ENCODE measurements at regions not wholly inside any gene's neighbourhood (a gene's known extent, or its start where the extent isn't known, plus 50 kb on each side); places are given as distances from the start of the nearest gene placed in this dataset.

- no peak for ATAC-seq (ENCODE audit: low read depth)
- H3K9me3 ChIP-seq (ENCODE audit: control extremely low read depth in 1 of 3, control insufficient read depth in 2 of 3, insufficient read depth in 1 of 3, low read length in 2 of 3), result no peaks in the 10 kb centered on the region
- DNase-seq, result no peak
- H3K27me3 ChIP-seq (replicated peaks in 1 of 4; ENCODE audit: control extremely low read depth in 1 of 4, control insufficient read depth in 3 of 4, insufficient read depth in 4 of 4, low read length in 3 of 4), result no peaks in the 10 kb centered on the region
- no peak overlapping the region for H3K4me3 Mint-ChIP-seq
- H4K20me1 ChIP-seq (ENCODE audit: control insufficient read depth, insufficient read depth, low read length, poor library complexity, severe bottlenecking), result no peaks in the 10 kb centered on the region
- H3K27ac ChIP-seq (ENCODE audit: low read length in 2 of 2), result no peak overlapping the region
- no peak overlapping the region for H3K9ac ChIP-seq (ENCODE audit: low read length)
- no peak overlapping the region for H3K27ac Mint-ChIP-seq
- CTCF ChIA-PET, result no interaction called here
- peaks cover 3% of the 10 kb centered on the region for H3K4me1 Mint-ChIP-seq
- WGBS (ENCODE audit: insufficient coverage), result no CpG with 5 or more reads among the region's 3 CpGs
- H2AFZ ChIP-seq (ENCODE audit: insufficient read depth, low read depth, low read length, poor library complexity, severe bottlenecking), result no peak overlapping the region
- TF ChIP-seq EZH2 (IDR thresholded peaks at IDR 0.05; ENCODE audit: borderline replicate concordance, insufficient read depth, low read depth, low read length, poor library complexity, severe bottlenecking) (no peak), CTCF (IDR thresholded peaks at IDR 0.05) (no peak)
- intact Hi-C loops (cut with micrococcal nuclease), result no loop called here
- H3K79me2 ChIP-seq (ENCODE audit: control insufficient read depth, insufficient read depth, low read length), result no peaks in the 10 kb centered on the region
- H3K4me2 ChIP-seq (replicated peaks; ENCODE audit: low read depth, low read length, poor library complexity, severe bottlenecking), result no peak overlapping the region
- no peaks in the 10 kb centered on the region for H3K36me3 ChIP-seq (replicated peaks in 1 of 2; ENCODE audit: control extremely low read depth in 1 of 2, control insufficient read depth in 1 of 2, extremely low read depth in 1 of 2, insufficient read depth in 2 of 2, low read length in 1 of 2)
- no peaks in the 10 kb centered on the region for H3K9me3 Mint-ChIP-seq (ENCODE audit: insufficient read depth)
- no peaks in the 10 kb centered on the region for H3K4me1 ChIP-seq (ENCODE audit: control insufficient read depth in 2 of 2, insufficient read depth in 2 of 2, low read length in 2 of 2)
- no peak overlapping the region for H3K4me3 ChIP-seq (ENCODE audit: control extremely low read depth in 1 of 5, extremely low read depth in 1 of 5, insufficient read depth in 1 of 5, low read depth in 2 of 5, low read length in 4 of 5)
- H3K27me3 Mint-ChIP-seq, result no peaks in the 10 kb centered on the region
- POLR2A ChIA-PET, result no interaction called here
Observed at GRCh38 chr1:72365693-72366092, 83.4 kb upstream of the NEGR1 start.

GRCh38 chr1:72362538-72362937, 80.2 kb upstream of the NEGR1 start:
- no peak for DNase-seq
- H3K9me3 Mint-ChIP-seq (ENCODE audit: insufficient read depth), result no peaks in the 10 kb centered on the region
- H3K4me1 ChIP-seq (ENCODE audit: control insufficient read depth in 2 of 2, insufficient read depth in 2 of 2, low read length in 2 of 2), result no peaks in the 10 kb centered on the region
- H3K4me2 ChIP-seq (replicated peaks; ENCODE audit: low read depth, low read length, poor library complexity, severe bottlenecking), result no peak overlapping the region
- no peaks in the 10 kb centered on the region for H3K4me1 Mint-ChIP-seq
- H3K36me3 ChIP-seq (replicated peaks in 1 of 2; ENCODE audit: control extremely low read depth in 1 of 2, control insufficient read depth in 1 of 2, extremely low read depth in 1 of 2, insufficient read depth in 2 of 2, low read length in 1 of 2), result no peaks in the 10 kb centered on the region
- no peaks in the 10 kb centered on the region for H3K27me3 ChIP-seq (replicated peaks in 1 of 4; ENCODE audit: control extremely low read depth in 1 of 4, control insufficient read depth in 3 of 4, insufficient read depth in 4 of 4, low read length in 3 of 4)
- H4K20me1 ChIP-seq (ENCODE audit: control insufficient read depth, insufficient read depth, low read length, poor library complexity, severe bottlenecking), result no peaks in the 10 kb centered on the region
- H3K27me3 Mint-ChIP-seq, result no peaks in the 10 kb centered on the region
- no peak for ATAC-seq (ENCODE audit: low read depth)
- H2AFZ ChIP-seq (ENCODE audit: insufficient read depth, low read depth, low read length, poor library complexity, severe bottlenecking), result no peak overlapping the region
- POLR2A ChIA-PET, result no interaction called here
- no peak overlapping the region for H3K4me3 ChIP-seq (ENCODE audit: control extremely low read depth in 1 of 5, extremely low read depth in 1 of 5, insufficient read depth in 1 of 5, low read depth in 2 of 5, low read length in 4 of 5)
- TF ChIP-seq EZH2 (IDR thresholded peaks at IDR 0.05; ENCODE audit: borderline replicate concordance, insufficient read depth, low read depth, low read length, poor library complexity, severe bottlenecking) (no peak), CTCF (IDR thresholded peaks at IDR 0.05) (no peak)
- no peaks in the 10 kb centered on the region for H3K9me3 ChIP-seq (ENCODE audit: control extremely low read depth in 1 of 3, control insufficient read depth in 2 of 3, insufficient read depth in 1 of 3, low read length in 2 of 3)
- intact Hi-C loops (cut with micrococcal nuclease), result no loop called here
- no peak overlapping the region for H3K27ac Mint-ChIP-seq
- no CpG with 5 or more reads among the region's 1 CpG for WGBS (ENCODE audit: insufficient coverage)
- no peak overlapping the region for H3K9ac ChIP-seq (ENCODE audit: low read length)
- no peak overlapping the region for H3K4me3 Mint-ChIP-seq
- CTCF ChIA-PET, result no interaction called here
- no peak overlapping the region for H3K27ac ChIP-seq (ENCODE audit: low read length in 2 of 2)
- H3K79me2 ChIP-seq (ENCODE audit: control insufficient read depth, insufficient read depth, low read length), result no peaks in the 10 kb centered on the region

Measured in B cell (primary cell).